Effector memory CD8-positive, alpha-beta T cell (primary cell): ENCODE measurements at regions not wholly inside any gene's neighbourhood (a gene's known extent, or its start where the extent isn't known, plus 50 kb on each side); places are given as distances from the start of the nearest gene placed in this dataset.
A peak's percentile ranks its signal among the peaks of the same experiment; 100 is the strongest.
"Not testable (repeated sequence)": the region's sequence is repeated elsewhere in the genome, so short reads cannot be mapped to it uniquely, and the experiment has no call there.

Source experiments
- ATAC-seq: fragments of 150-1000 bp; cut with Tn5 transposase; replicated peaks from 2 replicates; pipeline ENCODE4 v1.10.0; 2021; ENCODE audit warnings: mild to moderate bottlenecking, moderate library complexity
- DNase-seq, 3 experiments: peaks; one replicate each; pipeline ENCODE4 v3.0.0; 2021
- H3K27ac Mint-ChIP-seq, 2 donors: one replicate each; pipeline ENCODE4 v1.8.0; 2022; ENCODE audit warnings: mild to moderate bottlenecking in 2 of 2, mixed read lengths in 2 of 2, moderate library complexity in 2 of 2
- H3K27me3 Mint-ChIP-seq, 2 donors: one replicate each; pipeline ENCODE4 v1.8.0; 2022; ENCODE audit warnings: mixed read lengths in 2 of 2
- H3K36me3 Mint-ChIP-seq: one replicate; pipeline ENCODE4 v1.8.0; 2022; ENCODE audit warnings: mild to moderate bottlenecking, moderate library complexity, mixed read lengths; ENCODE audit not compliant: insufficient read depth
- H3K4me1 Mint-ChIP-seq, 2 donors: one replicate each; pipeline ENCODE4 v1.8.0; 2022; ENCODE audit warnings: low read depth in 2 of 2, mixed read lengths in 2 of 2
- H3K4me3 Mint-ChIP-seq, 2 donors: one replicate each; pipeline ENCODE4 v1.8.0; 2022; ENCODE audit warnings: mild to moderate bottlenecking in 2 of 2, mixed read lengths in 2 of 2, moderate library complexity in 2 of 2
- H3K9me3 Mint-ChIP-seq, 2 donors: one replicate each; pipeline ENCODE4 v1.8.0; 2022; ENCODE audit warnings: mixed read lengths in 2 of 2

GRCh38 chr14:105892453-105893441, 366.4 kb downstream of the TMEM121 start:
- not testable (repeated sequence) for H3K4me1 Mint-ChIP-seq, H3K27ac Mint-ChIP-seq, H3K9me3 Mint-ChIP-seq, ATAC-seq, H3K36me3 Mint-ChIP-seq, DNase-seq, H3K4me3 Mint-ChIP-seq
- H3K27me3 Mint-ChIP-seq: peaks cover 0 to 31% of the 10 kb centered on the region in 2 donors

DNA sequence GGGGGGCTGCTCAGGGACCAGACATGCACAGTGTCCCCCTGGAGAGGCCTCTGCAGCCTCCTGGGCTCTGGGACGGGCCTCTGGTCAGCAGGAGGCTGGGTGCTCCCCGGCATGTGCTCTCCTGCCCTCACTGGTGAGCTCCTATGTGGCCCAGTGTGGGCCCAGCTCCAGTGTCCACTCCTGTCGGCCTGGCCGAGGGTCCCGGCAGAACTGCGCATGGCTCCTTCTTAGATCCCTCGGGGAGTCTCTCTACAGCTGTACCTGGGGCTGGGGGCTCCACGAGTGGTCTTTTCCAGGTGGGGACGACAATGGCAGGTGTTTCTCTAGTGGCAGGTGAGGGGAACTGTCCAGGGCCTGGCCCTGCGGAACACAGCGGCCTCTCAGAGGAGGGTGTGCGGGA, 367.3 kb downstream of the TMEM121 start:
- ATAC-seq, H3K4me1 Mint-ChIP-seq, H3K4me3 Mint-ChIP-seq, H3K9me3 Mint-ChIP-seq, H3K27ac Mint-ChIP-seq, DNase-seq, H3K36me3 Mint-ChIP-seq: not testable (repeated sequence)
- peaks cover 0 to 34% of the 10 kb centered on the region in 2 donors for H3K27me3 Mint-ChIP-seq

DNA sequence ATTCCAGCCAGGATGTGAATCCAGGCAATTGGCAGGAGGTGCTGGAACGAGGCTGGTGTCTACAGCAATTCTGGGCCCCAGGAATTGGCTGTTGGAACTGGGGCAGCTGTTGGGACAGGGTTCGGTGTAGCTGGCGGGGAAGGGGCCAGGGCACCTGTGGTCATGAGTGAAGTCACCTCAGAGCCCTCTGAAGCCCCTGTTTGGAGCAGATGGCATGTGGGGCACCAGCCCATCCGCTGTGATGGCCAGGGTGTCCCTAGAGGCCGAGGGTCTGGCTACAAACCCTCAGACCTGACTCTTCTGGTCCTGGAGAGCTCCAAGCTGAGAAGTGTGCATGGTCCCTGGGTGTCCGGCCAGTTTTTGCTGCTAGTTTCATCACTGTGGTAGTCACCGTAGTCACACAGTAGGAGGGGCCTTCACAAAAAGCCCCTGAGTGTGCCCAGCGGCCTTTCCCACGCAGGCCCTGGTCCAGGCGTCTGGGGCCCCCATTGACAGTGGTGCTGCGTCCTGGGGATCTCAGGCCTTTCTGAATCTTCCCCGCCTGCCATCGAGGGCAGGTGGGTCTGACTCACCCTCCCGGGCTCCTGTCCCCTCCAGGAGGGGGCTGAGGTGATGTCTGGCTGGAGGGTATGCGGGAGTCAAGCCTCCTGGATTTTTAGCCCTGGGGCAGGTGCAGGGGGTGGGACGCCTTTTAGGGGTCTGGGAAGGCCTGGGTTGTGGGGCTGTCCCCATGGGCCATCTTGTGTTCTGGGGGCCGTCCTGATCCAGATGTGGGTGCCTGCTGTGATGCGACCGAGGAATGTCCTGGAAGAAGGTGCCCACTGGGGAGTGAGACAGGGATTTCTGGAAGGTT, 368.0 kb downstream of the TMEM121 start:
- H3K27ac Mint-ChIP-seq: no peak overlapping the region

GRCh38 chr14:105894978-105895881, 368.8 kb downstream of the TMEM121 start:
- Mint-ChIP-seq H3K27ac (peak overlapping the region in 1 of 2 donors; percentile 49), H3K4me1 (no peaks in the 10 kb centered on the region), H3K4me3 (no peak overlapping the region), H3K36me3 (no peaks in the 10 kb centered on the region), H3K9me3 (no peaks in the 10 kb centered on the region), H3K27me3 (peaks cover 0 to 28% of the 10 kb centered on the region in 2 donors)
- DNase-seq (no peak), ATAC-seq (no peak)

More for the DNA sequence above, 368.0 kb downstream of the TMEM121 start:
- Mint-ChIP-seq H3K9me3 (no peaks in the 10 kb centered on the region), H3K4me3 (no peak overlapping the region), H3K36me3 (no peaks in the 10 kb centered on the region), H3K27me3 (peaks cover 0 to 34% of the 10 kb centered on the region in 2 donors), H3K4me1 (peaks cover 0 to 5% of the 10 kb centered on the region in 2 donors)
- ATAC-seq (no peak), DNase-seq (no peak)

GRCh38 chr14:105896206-105896605, 369.8 kb downstream of the TMEM121 start:
- H3K27me3 Mint-ChIP-seq: peaks cover 0 to 34% of the 10 kb centered on the region in 2 donors
- not testable (repeated sequence) for H3K27ac Mint-ChIP-seq, H3K36me3 Mint-ChIP-seq, H3K9me3 Mint-ChIP-seq, ATAC-seq, DNase-seq, H3K4me1 Mint-ChIP-seq, H3K4me3 Mint-ChIP-seq

GRCh38 chr14:105896961-105897724, 370.8 kb downstream of the TMEM121 start:
- H3K4me1 Mint-ChIP-seq, H3K36me3 Mint-ChIP-seq, H3K4me3 Mint-ChIP-seq, ATAC-seq, DNase-seq, H3K9me3 Mint-ChIP-seq: not testable (repeated sequence)
- Mint-ChIP-seq H3K27ac (peak overlapping the region in 1 of 2 donors; percentile 32), H3K27me3 (peaks cover 0 to 35% of the 10 kb centered on the region in 2 donors)

DNA sequence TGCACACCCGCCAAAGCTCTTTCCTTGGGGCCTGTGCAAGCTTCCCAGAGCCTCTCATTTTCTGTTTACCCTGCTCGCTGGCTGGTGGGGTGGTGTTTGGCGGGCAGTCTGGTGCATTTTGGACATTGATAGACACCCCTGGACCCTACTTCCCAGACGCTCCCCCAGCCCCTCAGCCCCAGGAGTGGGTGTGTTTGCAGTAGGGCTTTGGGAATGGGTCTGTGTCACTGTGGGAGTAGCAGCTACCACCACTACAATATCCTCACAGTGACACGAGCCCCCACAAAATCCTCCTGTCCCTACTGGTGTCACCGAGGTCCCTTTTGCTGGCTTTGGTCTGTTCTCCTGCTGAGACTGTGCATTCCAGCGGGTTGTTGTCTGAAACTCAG, 371.3 kb downstream of the TMEM121 start:
- Mint-ChIP-seq H3K36me3 (no peaks in the 10 kb centered on the region), H3K4me3 (no peak overlapping the region), H3K9me3 (no peaks in the 10 kb centered on the region), H3K27me3 (peaks cover 0 to 40% of the 10 kb centered on the region in 2 donors), H3K4me1 (no peaks in the 10 kb centered on the region), H3K27ac (no peak overlapping the region)
- ATAC-seq (no peak), DNase-seq (no peak)

DNA sequence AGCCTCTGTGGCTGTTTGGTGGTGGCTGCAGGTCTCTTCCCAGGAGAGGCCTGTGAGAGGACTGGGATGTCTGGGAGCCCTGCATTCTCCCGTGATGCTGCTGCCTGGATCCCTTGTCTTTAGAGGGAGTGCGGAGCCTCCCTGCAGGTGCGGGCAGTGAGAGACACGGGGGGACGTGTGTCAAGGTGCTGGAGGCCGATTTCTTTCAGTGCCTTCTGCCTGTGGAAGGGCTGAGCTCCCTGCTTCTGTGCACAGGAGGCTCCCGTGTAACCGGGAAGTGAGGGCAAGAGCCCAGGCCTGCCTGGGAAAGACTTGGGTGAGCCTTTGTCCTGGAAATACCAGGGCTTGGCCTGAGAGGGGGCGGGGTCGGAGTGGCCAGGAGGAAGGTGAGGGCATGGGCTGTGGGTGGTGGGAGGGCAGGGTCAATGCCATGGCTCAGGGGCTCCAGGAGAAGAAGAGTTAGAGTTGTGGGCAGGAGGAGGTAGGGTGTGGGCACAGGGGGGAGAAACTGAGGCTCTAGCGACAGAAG, 372.2 kb downstream of the TMEM121 start:
- DNase-seq: no peak
- no peak overlapping the region for H3K4me3 Mint-ChIP-seq
- peaks cover 3 to 49% of the 10 kb centered on the region in 2 donors for H3K27me3 Mint-ChIP-seq
- no peak for ATAC-seq
- H3K36me3 Mint-ChIP-seq: no peaks in the 10 kb centered on the region
- H3K27ac Mint-ChIP-seq: peak overlapping the region in 1 of 2 donors; percentile 58
- no peaks in the 10 kb centered on the region for H3K4me1 Mint-ChIP-seq
- no peaks in the 10 kb centered on the region for H3K9me3 Mint-ChIP-seq

- Mint-ChIP-seq H3K27me3 (peaks cover 6 to 53% of the 10 kb centered on the region in 2 donors), H3K9me3 (no peaks in the 10 kb centered on the region), H3K27ac (peak overlapping the region in 1 of 2 donors; percentile 58), H3K36me3 (no peaks in the 10 kb centered on the region), H3K4me1 (no peaks in the 10 kb centered on the region), H3K4me3 (no peak overlapping the region)
- no peak for ATAC-seq
- no peak for DNase-seq
Measured at GRCh38 chr14:105899071-105899641, 372.8 kb downstream of the TMEM121 start.

GRCh38 chr14:105899657-105900397, 373.4 kb downstream of the TMEM121 start:
- no peak overlapping the region for H3K4me3 Mint-ChIP-seq

DNA sequence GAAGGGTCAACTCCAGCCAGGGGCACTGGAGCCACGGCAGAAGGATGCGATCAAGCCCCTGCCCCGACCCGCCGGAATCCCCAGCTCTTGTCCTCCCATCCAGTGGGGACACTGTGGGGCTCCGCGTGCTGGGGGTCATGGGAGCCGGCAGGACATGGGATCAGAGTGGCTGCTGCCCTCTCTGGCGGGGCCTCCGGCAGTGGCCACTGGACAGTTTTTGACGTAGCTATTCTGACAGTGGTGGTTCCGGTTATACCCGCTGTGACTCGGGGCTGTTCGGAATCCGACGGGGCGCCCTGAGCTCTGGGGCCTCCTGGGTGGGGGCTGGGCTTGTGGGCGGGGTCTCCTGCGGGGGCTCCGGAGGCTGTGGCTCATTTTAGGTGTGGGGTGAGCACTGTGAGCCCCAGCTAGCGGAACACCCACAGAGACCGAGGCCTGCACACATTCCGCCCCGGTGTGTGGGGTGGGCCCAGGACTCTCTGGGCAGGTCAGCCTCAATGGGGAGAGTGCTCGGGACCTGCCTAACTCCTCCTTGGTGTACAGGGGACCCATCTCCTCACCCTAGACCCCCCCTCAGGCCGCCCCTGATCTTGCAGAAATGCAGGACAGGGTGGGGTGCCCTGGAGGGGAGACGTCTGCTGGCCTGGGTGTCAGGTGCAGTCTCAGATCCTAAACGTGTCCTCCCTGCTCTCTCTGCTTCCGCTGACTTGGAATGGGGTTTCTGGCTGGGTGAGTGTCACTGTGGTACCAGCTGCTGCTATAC, 374.2 kb downstream of the TMEM121 start:
- no peak overlapping the region for H3K27ac Mint-ChIP-seq
- H3K4me3 Mint-ChIP-seq: no peak overlapping the region

More at GRCh38 chr14:105899657-105900397, 373.4 kb downstream of the TMEM121 start:
- DNase-seq (no peak), ATAC-seq (no peak)
- H3K4me1 Mint-ChIP-seq: no peaks in the 10 kb centered on the region
- H3K27ac Mint-ChIP-seq: no peak overlapping the region
- H3K27me3 Mint-ChIP-seq: peaks cover 6 to 49% of the 10 kb centered on the region in 2 donors
- H3K9me3 Mint-ChIP-seq: no peaks in the 10 kb centered on the region
- no peaks in the 10 kb centered on the region for H3K36me3 Mint-ChIP-seq

More for the DNA sequence above, 374.2 kb downstream of the TMEM121 start:
- Mint-ChIP-seq H3K36me3 (no peaks in the 10 kb centered on the region), H3K27me3 (peaks cover 6 to 44% of the 10 kb centered on the region in 2 donors), H3K9me3 (no peaks in the 10 kb centered on the region), H3K4me1 (no peaks in the 10 kb centered on the region)
- ATAC-seq: no peak
- DNase-seq: no peak
